Endothelial cell of umbilical vein (primary cell): ENCODE measurements at regions not wholly inside any gene's neighbourhood (a gene's known extent, or its start where the extent isn't known, plus 50 kb on each side); places are given as distances from the start of the nearest gene placed in this dataset.

Experiments
- BruUV-seq: library from RNA; stranded (reverse); fragments of 400-500 nt; replicated peaks from 2 replicates; lab custom pipeline; 2021; lab: Mats Ljungman, UMichigan
- CTCF ChIA-PET: fragments of 300-600, 350-600 bp; sonication (Branson Sonifier 250); formaldehyde crosslinking; loops from one replicate; lab custom pipeline; 2021; ENCODE audit warnings: antibody characterized with exemption, inconsistent platforms; lab: Charles Lee
- POLR2A ChIA-PET: fragments of 300-600, 350-600 bp; sonication (Branson Sonifier 250); formaldehyde crosslinking; loops from one replicate; lab custom pipeline; 2021; ENCODE audit warnings: antibody characterized with exemption, inconsistent platforms; lab: Charles Lee
- DNase-seq: peaks from one replicate; pipeline ENCODE4 v3.0.0-alpha.2; 2011; ENCODE audit warnings: low read depth, low spot score
- FAIRE-seq: peaks from 2 replicates; lab custom pipeline; 2011; peaks lifted over from hg19 to GRCh38; lab: Jason Lieb, UNC
- H2AFZ ChIP-seq: 2 replicates; pipeline ENCODE4 v1.6.0; 2012; ENCODE audit warnings: low read depth, low read length, control low read depth, inconsistent platforms
- H3K27ac ChIP-seq: 2 replicates; pipeline ENCODE4 v1.5.1; 2011; ENCODE audit warnings: low read depth, mild to moderate bottlenecking, control low read depth, low read length, moderate library complexity; ENCODE audit not compliant: insufficient read depth
- H3K27me3 ChIP-seq, 2 experiments: 2 replicates each; pipeline versions ENCODE4 v1.6.0 to v1.6.1; 2011; ENCODE audit warnings: low read length in 2 of 2, mixed read lengths in 1 of 2; ENCODE audit not compliant: control insufficient read depth in 2 of 2, insufficient read depth in 2 of 2
- H3K36me3 ChIP-seq, 2 experiments: 2 replicates in 1 of 2; 3 replicates in 1 of 2; pipeline ENCODE4 v1.5.1; 2011; ENCODE audit warnings: low read length in 2 of 2, mild to moderate bottlenecking in 1 of 2, moderate library complexity in 1 of 2; ENCODE audit not compliant: control insufficient read depth in 2 of 2, insufficient read depth in 2 of 2; ENCODE audit errors: extremely low read depth in 1 of 2
- H3K4me1 ChIP-seq: 3 replicates; pipeline ENCODE4 v1.5.1; 2011; ENCODE audit warnings: mild to moderate bottlenecking, low read length; ENCODE audit not compliant: control insufficient read depth, insufficient read depth; ENCODE audit errors: extremely low read depth
- H3K4me2 ChIP-seq: 2 replicates; pipeline ENCODE4 v1.6.1; 2011; ENCODE audit warnings: low read length, control low read depth, mixed read lengths; ENCODE audit not compliant: insufficient read depth
- H3K4me3 ChIP-seq, 3 experiments: fragments of 200-600 bp in 1 of 3; sonication (generic), shearing (Covaris generic) in 1 of 3; replicated peaks in 1 of 3; 2 replicates each; pipeline ENCODE4 v1.5.1; 2011 to 2016; ENCODE audit warnings: control low read depth in 3 of 3, low read length in 3 of 3, mild to moderate bottlenecking in 2 of 3, inconsistent platforms in 1 of 3, low read depth in 1 of 3, moderate library complexity in 1 of 3; ENCODE audit not compliant: insufficient read depth in 1 of 3
- H3K79me2 ChIP-seq: 2 replicates; pipeline ENCODE4 v1.6.0; 2012; ENCODE audit warnings: low read length, inconsistent platforms; ENCODE audit not compliant: control insufficient read depth, insufficient read depth
- H3K9ac ChIP-seq: replicated peaks from 2 replicates; pipeline ENCODE3; 2011; ENCODE audit warnings: low read length, control low read depth; ENCODE audit not compliant: insufficient read depth; ENCODE audit errors: extremely low read depth
- H3K9me1 ChIP-seq: replicated peaks from 3 replicates; pipeline ENCODE4 v1.6.0; 2011; ENCODE audit warnings: mild to moderate bottlenecking, low read length; ENCODE audit not compliant: control insufficient read depth, insufficient read depth; ENCODE audit errors: extremely low read depth
- H3K9me3 ChIP-seq: replicated peaks from 2 replicates; pipeline ENCODE4 v1.5.1; 2012; ENCODE audit warnings: low read length, inconsistent platforms; ENCODE audit not compliant: control insufficient read depth, insufficient read depth
- H4K20me1 ChIP-seq: replicated peaks from 2 replicates; pipeline ENCODE3; 2011; ENCODE audit warnings: mild to moderate bottlenecking, low read length; ENCODE audit not compliant: control insufficient read depth, insufficient read depth; ENCODE audit errors: extremely low read depth
- EZH2 ChIP-seq: IDR thresholded peaks from 2 replicates; pipeline ENCODE4 v1.6.1; 2012; ENCODE audit warnings: borderline replicate concordance, low read depth, mild to moderate bottlenecking, moderate library complexity, low read length, inconsistent platforms; ENCODE audit not compliant: severe bottlenecking
- FOS ChIP-seq: IDR thresholded peaks from 2 replicates; pipeline ENCODE4 v1.6.1; 2011; ENCODE audit warnings: mild to moderate bottlenecking, low read length, moderate library complexity, borderline replicate concordance; ENCODE audit not compliant: insufficient read depth
- GATA2 ChIP-seq: IDR thresholded peaks from 2 replicates; pipeline ENCODE4 v1.7.0; 2011; ENCODE audit warnings: low read depth, mild to moderate bottlenecking, moderate library complexity, mixed read lengths, low read length; ENCODE audit not compliant: insufficient read length, insufficient read depth
- JUN ChIP-seq: IDR thresholded peaks from 2 replicates; pipeline ENCODE4 v1.6.1; 2011; ENCODE audit warnings: borderline replicate concordance, low read depth; ENCODE audit not compliant: insufficient read length, insufficient read depth
- MYC ChIP-seq: IDR thresholded peaks from one replicate; pipeline ENCODE4 v1.6.1; 2011; ENCODE audit warnings: mild to moderate bottlenecking, low read depth, low read length
- POLR2A ChIP-seq: IDR thresholded peaks from 2 replicates; pipeline ENCODE4 v1.6.1; 2012; ENCODE audit warnings: low read depth, mild to moderate bottlenecking, control low read depth, low read length
- POLR2AphosphoS5 ChIP-seq: IDR thresholded peaks from 2 replicates; pipeline ENCODE4 v1.6.1; 2012; ENCODE audit warnings: low read depth, mild to moderate bottlenecking, control low read depth, low read length, moderate library complexity; ENCODE audit not compliant: insufficient read depth
- dilution Hi-C: fragments of 300-500 bp; cut with MboI; formaldehyde crosslinking; loops from one replicate; pipeline ENCODE4 v1.15.0; 2019; ENCODE audit warnings: low sequenced_read_pairs; ENCODE audit not compliant: extremely low pct_ligation_motif_present
- intact Hi-C: fragments of 100-400 bp; cut with micrococcal nuclease; formaldehyde crosslinking; loops from one replicate; pipeline ENCODE4 v1.10.0; 2022
- TF ChIP-seq, protein P1 (sequence below), 2 donors: IDR thresholded peaks; 1 replicate in 1 of 2; 2 replicates in 1 of 2; pipeline ENCODE4 v1.5.1; 2011; ENCODE audit warnings: low read length in 2 of 2, mild to moderate bottlenecking in 2 of 2, moderate library complexity in 2 of 2, control low read depth in 1 of 2, inconsistent platforms in 1 of 2, low read depth in 1 of 2; ENCODE audit not compliant: insufficient read depth in 1 of 2; ENCODE audit errors: extremely low read depth in 1 of 2
- TF ChIP-seq, protein P2 (sequence below): IDR thresholded peaks from 2 replicates; pipeline ENCODE4 v1.6.1; 2011; ENCODE audit not compliant: insufficient read depth, insufficient read length

DNA sequence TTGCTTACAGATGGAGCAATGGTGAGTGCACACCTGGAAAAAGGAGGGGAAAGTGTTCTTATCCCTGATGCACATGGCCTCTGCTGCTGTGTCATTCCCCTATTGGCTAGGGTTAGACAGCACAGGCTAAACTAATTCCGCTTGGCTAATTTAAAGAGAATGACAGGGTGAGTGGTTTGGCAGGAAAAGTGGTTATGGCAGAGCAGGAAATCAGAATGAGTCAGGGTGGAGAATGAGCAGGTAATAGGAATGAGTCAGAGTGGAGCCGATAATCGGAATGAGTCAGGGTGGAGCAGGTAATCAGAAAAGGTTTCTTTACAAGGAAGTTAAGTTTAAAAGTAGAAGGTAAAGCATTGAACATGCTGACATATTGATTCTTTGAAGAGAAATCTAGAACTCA lies 355.5 kb upstream of the HTR1E start:
- no peaks in the 10 kb centered on the region for H3K27me3 ChIP-seq
- no peak overlapping the region for H3K27ac ChIP-seq
- H3K9me3 ChIP-seq, result peaks cover 2% of the 10 kb centered on the region
- no peaks in the 10 kb centered on the region for H3K4me1 ChIP-seq
- no peaks in the 10 kb centered on the region for H3K36me3 ChIP-seq
- H3K9ac ChIP-seq, result no peak overlapping the region
- no peaks in the 10 kb centered on the region for H3K79me2 ChIP-seq
- intact Hi-C loops (no loop called here), dilution Hi-C loops (no loop called here)
- no peaks in the 10 kb centered on the region for H4K20me1 ChIP-seq
- ChIA-PET POLR2A (no interaction called here), CTCF (no interaction called here)
- no peak overlapping the region for H3K4me3 ChIP-seq
- no peak for FAIRE-seq
- TF ChIP-seq JUN (no peak), MYC (no peak), POLR2AphosphoS5 (no peak), POLR2A (no peak), GATA2 (no peak), FOS (no peak), EZH2 (no peak)
- TF ChIP-seq, protein P1, sequence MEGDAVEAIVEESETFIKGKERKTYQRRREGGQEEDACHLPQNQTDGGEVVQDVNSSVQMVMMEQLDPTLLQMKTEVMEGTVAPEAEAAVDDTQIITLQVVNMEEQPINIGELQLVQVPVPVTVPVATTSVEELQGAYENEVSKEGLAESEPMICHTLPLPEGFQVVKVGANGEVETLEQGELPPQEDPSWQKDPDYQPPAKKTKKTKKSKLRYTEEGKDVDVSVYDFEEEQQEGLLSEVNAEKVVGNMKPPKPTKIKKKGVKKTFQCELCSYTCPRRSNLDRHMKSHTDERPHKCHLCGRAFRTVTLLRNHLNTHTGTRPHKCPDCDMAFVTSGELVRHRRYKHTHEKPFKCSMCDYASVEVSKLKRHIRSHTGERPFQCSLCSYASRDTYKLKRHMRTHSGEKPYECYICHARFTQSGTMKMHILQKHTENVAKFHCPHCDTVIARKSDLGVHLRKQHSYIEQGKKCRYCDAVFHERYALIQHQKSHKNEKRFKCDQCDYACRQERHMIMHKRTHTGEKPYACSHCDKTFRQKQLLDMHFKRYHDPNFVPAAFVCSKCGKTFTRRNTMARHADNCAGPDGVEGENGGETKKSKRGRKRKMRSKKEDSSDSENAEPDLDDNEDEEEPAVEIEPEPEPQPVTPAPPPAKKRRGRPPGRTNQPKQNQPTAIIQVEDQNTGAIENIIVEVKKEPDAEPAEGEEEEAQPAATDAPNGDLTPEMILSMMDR (IDR thresholded peaks at IDR 0.05; ENCODE audit: extremely low read depth in 1 of 2, insufficient read depth in 1 of 2, low read depth in 1 of 2, low read length in 2 of 2), result no peak
- TF ChIP-seq, protein P2, sequence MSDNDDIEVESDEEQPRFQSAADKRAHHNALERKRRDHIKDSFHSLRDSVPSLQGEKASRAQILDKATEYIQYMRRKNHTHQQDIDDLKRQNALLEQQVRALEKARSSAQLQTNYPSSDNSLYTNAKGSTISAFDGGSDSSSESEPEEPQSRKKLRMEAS, result no peak
- H3K9me1 ChIP-seq, result no peaks in the 10 kb centered on the region
- H2AFZ ChIP-seq, result no peak overlapping the region
- no peak for DNase-seq
- no TSS peak for BruUV-seq
- no peak overlapping the region for H3K4me2 ChIP-seq
